ENCODE measurements at regions not wholly inside any gene's neighbourhood (a gene's known extent, or its start where the extent isn't known, plus 50 kb on each side); places are given as distances from the start of the nearest gene placed in this dataset.

DNA sequence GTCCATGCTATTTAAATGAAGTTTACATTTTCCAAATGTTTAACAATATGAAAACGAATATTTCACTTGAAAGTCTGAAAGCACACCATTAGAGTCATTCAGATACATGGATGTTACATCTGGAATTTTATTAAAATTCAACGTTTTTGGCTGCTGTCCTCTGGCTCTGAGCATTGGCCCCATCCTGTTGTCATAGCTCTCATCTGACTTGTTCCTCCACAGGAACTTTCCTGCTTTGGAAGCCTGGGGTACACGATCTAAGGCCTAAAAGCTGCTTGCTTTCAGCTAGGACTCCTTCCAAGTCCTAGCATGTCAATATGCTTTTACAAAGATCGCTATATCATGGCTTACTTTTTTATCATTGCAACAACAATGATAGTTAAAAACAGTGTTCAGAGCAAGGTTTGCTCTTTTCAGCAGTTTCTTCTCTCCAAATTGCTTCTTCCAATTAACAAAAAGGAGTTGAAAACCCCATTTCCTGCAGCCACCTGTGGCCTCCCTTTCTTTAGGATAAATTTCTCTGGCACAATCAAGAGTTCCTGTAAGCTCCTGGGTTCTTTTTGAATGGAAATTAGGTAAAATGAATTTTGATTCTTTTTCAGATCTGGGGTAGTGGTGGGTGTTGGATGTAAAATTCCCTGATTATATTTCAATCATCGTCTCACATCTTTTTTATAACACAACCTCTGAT, 413.4 kb upstream of the AGA start:
- no peaks in the 10 kb centered on the region for H3K36me3 ChIP-seq (replicated peaks in 1 of 2; ENCODE audit: control insufficient read depth in 1 of 2, insufficient read depth in 2 of 2, low read length in 2 of 2)
- no peak for TF ChIP-seq ZFP36 (IDR thresholded peaks at IDR 0.05; ENCODE audit: borderline replicate concordance, low read depth, low read length, partially characterized antibody)
- TF ChIP-seq ERF (CRISPR knock-in tag; IDR thresholded peaks at IDR 0.05): no peak
- no peak for TF ChIP-seq ZNF83 (CRISPR knock-in tag; IDR thresholded peaks at IDR 0.05; ENCODE audit: borderline replicate concordance)
- TF ChIP-seq ZNF678 (CRISPR knock-in tag; IDR thresholded peaks at IDR 0.05): no peak
- TF ChIP-seq ARNT (IDR thresholded peaks at IDR 0.05): no peak
- TF ChIP-seq RARA (CRISPR knock-in tag; IDR thresholded peaks at IDR 0.05): no peak
- TF ChIP-seq ZFP82 (CRISPR knock-in tag; IDR thresholded peaks at IDR 0.05; ENCODE audit: borderline replicate concordance): no peak
- TF ChIP-seq ZNF619 (CRISPR knock-in tag; IDR thresholded peaks at IDR 0.05): no peak
- no peak for TF ChIP-seq ZNF75D (CRISPR knock-in tag; IDR thresholded peaks at IDR 0.05; ENCODE audit: borderline replicate concordance)
- TF ChIP-seq ZNF780A (CRISPR knock-in tag; IDR thresholded peaks at IDR 0.05): no peak
- no peak for TF ChIP-seq ZSCAN21 (CRISPR knock-in tag; IDR thresholded peaks at IDR 0.05; ENCODE audit: borderline replicate concordance)
- TF ChIP-seq ZNF616 (CRISPR knock-in tag; IDR thresholded peaks at IDR 0.05; ENCODE audit: low read depth): no peak
- TF ChIP-seq ZNF563 (CRISPR knock-in tag; IDR thresholded peaks at IDR 0.05): no peak
- TF ChIP-seq, protein P1, sequence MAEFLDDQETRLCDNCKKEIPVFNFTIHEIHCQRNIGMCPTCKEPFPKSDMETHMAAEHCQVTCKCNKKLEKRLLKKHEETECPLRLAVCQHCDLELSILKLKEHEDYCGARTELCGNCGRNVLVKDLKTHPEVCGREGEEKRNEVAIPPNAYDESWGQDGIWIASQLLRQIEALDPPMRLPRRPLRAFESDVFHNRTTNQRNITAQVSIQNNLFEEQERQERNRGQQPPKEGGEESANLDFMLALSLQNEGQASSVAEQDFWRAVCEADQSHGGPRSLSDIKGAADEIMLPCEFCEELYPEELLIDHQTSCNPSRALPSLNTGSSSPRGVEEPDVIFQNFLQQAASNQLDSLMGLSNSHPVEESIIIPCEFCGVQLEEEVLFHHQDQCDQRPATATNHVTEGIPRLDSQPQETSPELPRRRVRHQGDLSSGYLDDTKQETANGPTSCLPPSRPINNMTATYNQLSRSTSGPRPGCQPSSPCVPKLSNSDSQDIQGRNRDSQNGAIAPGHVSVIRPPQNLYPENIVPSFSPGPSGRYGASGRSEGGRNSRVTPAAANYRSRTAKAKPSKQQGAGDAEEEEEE (CRISPR knock-in tag; IDR thresholded peaks at IDR 0.05; ENCODE audit: borderline replicate concordance): no peak
- no peak for TF ChIP-seq PRPF4 (IDR thresholded peaks at IDR 0.05; ENCODE audit: low read depth, low read length, poor library complexity, severe bottlenecking)
- no peaks in the 10 kb centered on the region for H3K27me3 ChIP-seq (ENCODE audit: control insufficient read depth in 1 of 2, insufficient read depth in 2 of 2, low read length in 2 of 2)
- BruUV-seq (replicated peaks): no TSS peak
- no peaks in the 10 kb centered on the region for H3K4me1 ChIP-seq (ENCODE audit: insufficient read depth, low read length)
- H2AFZ ChIP-seq (ENCODE audit: low read length): no peak overlapping the region
- ChIA-PET CTCF (ENCODE audit: low intra/inter-chr PET ratio, low total read pairs) (no interaction called here), POLR2A (no interaction called here)
- 1% methylated on average over 5 of the region's 5 CpGs for WGBS (ENCODE audit: low lambda C conversion rate)
- FAIRE-seq (no peak), DNase-seq (ENCODE audit: low spot score) (no peak), ATAC-seq (no peak)
- no peak overlapping the region for H3K4me2 ChIP-seq (ENCODE audit: low read depth, low read length)
- intact Hi-C loops (cut with micrococcal nuclease; ENCODE audit: unreplicated experiment): no loop called here
- no peak overlapping the region for H3K27ac ChIP-seq (ENCODE audit: extremely low read length, insufficient read depth, low read length)
- no peaks in the 10 kb centered on the region for H4K20me1 ChIP-seq (ENCODE audit: insufficient read depth, low read length)
- H3K9ac ChIP-seq (ENCODE audit: insufficient read depth, low read depth, low read length): no peak overlapping the region
- no peaks in the 10 kb centered on the region for H3K79me2 ChIP-seq (ENCODE audit: insufficient read depth, low read length)
- H3K4me3 ChIP-seq (replicated peaks in 1 of 3; ENCODE audit: insufficient read depth in 1 of 3, low read depth in 2 of 3, low read length in 3 of 3): no peak overlapping the region
- H3K9me3 ChIP-seq (ENCODE audit: low read length): peaks cover 20% of the 10 kb centered on the region
- in situ Hi-C loops (cut with HindIII; ENCODE audit: extremely low pct_ligation_motif_present, low pct_unique_long_range_greater_than_20kb): no loop called here

Data from HepG2 (cell line).